Osteoblast (primary cell): ENCODE measurements at regions not wholly inside any gene's neighbourhood (a gene's known extent, or its start where the extent isn't known, plus 50 kb on each side); places are given as distances from the start of the nearest gene placed in this dataset.

Source experiments
- DNase-seq: peaks from one replicate; pipeline ENCODE4 v3.0.0; 2011; ENCODE audit warnings: low spot score, mixed read lengths; ENCODE audit not compliant: insufficient read length; ENCODE audit errors: missing footprints
- H2AFZ ChIP-seq: 2 replicates; pipeline ENCODE4 v1.6.0; 2011; ENCODE audit warnings: mild to moderate bottlenecking, low read length
- H3K27ac ChIP-seq: 2 replicates; pipeline ENCODE4 v1.5.1; 2011; ENCODE audit warnings: mild to moderate bottlenecking, low read depth, low read length, moderate library complexity
- H3K27me3 ChIP-seq: 2 replicates; pipeline ENCODE4 v1.6.0; 2012; ENCODE audit warnings: mild to moderate bottlenecking, control low read depth, inconsistent platforms, low read length, moderate library complexity; ENCODE audit not compliant: insufficient read depth
- H3K36me3 ChIP-seq: 2 replicates; pipeline ENCODE4 v1.5.1; 2011; ENCODE audit warnings: mild to moderate bottlenecking, low read length, control low read depth, moderate library complexity; ENCODE audit not compliant: insufficient read depth
- H3K4me1 ChIP-seq: 2 replicates; pipeline ENCODE4 v1.5.1; 2011; ENCODE audit warnings: mild to moderate bottlenecking, low read length, control low read depth, moderate library complexity; ENCODE audit not compliant: insufficient read depth
- H3K4me2 ChIP-seq: 2 replicates; pipeline ENCODE4 v1.6.0; 2011; ENCODE audit warnings: mild to moderate bottlenecking, low read length; ENCODE audit not compliant: insufficient read depth
- H3K4me3 ChIP-seq: fragments of 200-600 bp; sonication (generic); 3 replicates; pipeline ENCODE4 v1.5.1; 2012; ENCODE audit warnings: mild to moderate bottlenecking, low read length, inconsistent platforms; ENCODE audit not compliant: insufficient read depth
- H3K79me2 ChIP-seq: 2 replicates; pipeline ENCODE4 v1.6.0; 2012; ENCODE audit warnings: mild to moderate bottlenecking, low read length, control low read depth, inconsistent platforms; ENCODE audit not compliant: insufficient read depth
- H3K9me3 ChIP-seq: 2 replicates; pipeline ENCODE4 v1.5.1; 2011; ENCODE audit warnings: low read depth, low read length, control low read depth
- H4K20me1 ChIP-seq: 2 replicates; pipeline ENCODE4 v1.6.0; 2012; ENCODE audit warnings: mild to moderate bottlenecking, low read length, control low read depth; ENCODE audit not compliant: insufficient read depth
- CTCF ChIP-seq: IDR thresholded peaks from 2 replicates; pipeline ENCODE4 v1.5.1; 2011; ENCODE audit warnings: mild to moderate bottlenecking, low read depth, low read length, moderate library complexity; ENCODE audit errors: extremely low read depth

DNA sequence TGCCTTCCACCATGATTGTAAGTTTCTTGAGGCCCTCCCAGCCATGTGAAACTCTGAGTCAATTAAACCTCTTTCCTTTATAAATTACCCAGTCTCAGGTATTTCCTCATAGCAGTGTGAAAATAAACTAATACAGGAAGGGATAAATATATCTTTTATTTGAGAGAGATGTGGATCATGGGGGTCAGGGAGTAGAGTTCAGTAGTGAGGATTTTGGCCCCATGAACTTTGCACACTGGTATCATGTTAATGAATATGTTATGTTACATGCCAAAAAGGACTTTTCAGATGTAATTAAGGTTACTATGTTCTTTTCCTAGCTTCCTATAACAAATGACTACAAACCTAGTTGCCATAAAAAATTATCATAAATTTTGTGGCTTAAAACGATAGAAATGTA is 1393.7 kb downstream of the DSC3 start:
- Histone ChIP-seq H3K27ac (no peak overlapping the region), H3K4me1 (no peaks in the 10 kb centered on the region), H3K27me3 (no peaks in the 10 kb centered on the region), H3K4me2 (no peak overlapping the region), H2AFZ (no peak overlapping the region), H3K79me2 (no peaks in the 10 kb centered on the region), H3K9me3 (no peaks in the 10 kb centered on the region), H4K20me1 (no peaks in the 10 kb centered on the region), H3K36me3 (no peaks in the 10 kb centered on the region), H3K4me3 (no peak overlapping the region)
- no peak for DNase-seq
- no peak for TF ChIP-seq CTCF

GRCh38 chr18:29647700-29648099 is 1394.8 kb downstream of the DSC3 start:
- Histone ChIP-seq H2AFZ (no peak overlapping the region), H3K4me2 (no peak overlapping the region), H3K36me3 (no peaks in the 10 kb centered on the region), H3K27ac (no peak overlapping the region), H4K20me1 (no peaks in the 10 kb centered on the region), H3K4me3 (no peak overlapping the region), H3K27me3 (no peaks in the 10 kb centered on the region), H3K9me3 (no peaks in the 10 kb centered on the region), H3K4me1 (no peaks in the 10 kb centered on the region), H3K79me2 (no peaks in the 10 kb centered on the region)
- DNase-seq, result no peak
- no peak for TF ChIP-seq CTCF

DNA sequence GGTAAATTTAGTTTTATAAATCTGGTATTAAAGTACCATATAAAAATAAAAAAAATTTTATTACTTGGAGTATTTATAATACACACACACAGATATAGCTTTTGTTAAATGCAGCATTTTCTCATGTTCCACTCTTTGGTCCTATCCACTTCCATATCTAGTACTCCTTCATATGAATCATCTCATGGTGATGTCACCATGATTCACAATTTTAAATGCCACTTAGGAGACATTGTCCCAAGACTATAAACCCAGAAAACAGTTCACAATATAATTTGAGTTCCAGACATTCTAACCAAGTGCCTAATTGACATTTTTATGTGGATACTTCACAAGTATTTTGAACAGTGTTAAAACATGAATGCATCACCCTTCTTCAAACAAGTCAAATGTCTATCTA is 1398.3 kb downstream of the DSC3 start:
- Histone ChIP-seq H3K36me3 (no peaks in the 10 kb centered on the region), H2AFZ (no peak overlapping the region), H4K20me1 (no peaks in the 10 kb centered on the region), H3K27ac (no peak overlapping the region), H3K79me2 (no peaks in the 10 kb centered on the region), H3K4me2 (no peak overlapping the region), H3K27me3 (no peaks in the 10 kb centered on the region), H3K4me1 (no peaks in the 10 kb centered on the region), H3K9me3 (no peaks in the 10 kb centered on the region), H3K4me3 (no peak overlapping the region)
- no peak for DNase-seq
- TF ChIP-seq CTCF, result no peak

- no peak for DNase-seq
- H3K4me2 ChIP-seq, result no peak overlapping the region
- no peaks in the 10 kb centered on the region for H3K79me2 ChIP-seq
Measured at GRCh38 chr18:29629493-29630036, 1413.0 kb downstream of the DSC3 start.

More at GRCh38 chr18:29629493-29630036, 1413.0 kb downstream of the DSC3 start:
- no peak for TF ChIP-seq CTCF
- H3K27ac ChIP-seq, result no peak overlapping the region
- H3K27me3 ChIP-seq, result no peaks in the 10 kb centered on the region
- H4K20me1 ChIP-seq, result no peaks in the 10 kb centered on the region
- H3K4me3 ChIP-seq, result no peak overlapping the region
- no peaks in the 10 kb centered on the region for H3K36me3 ChIP-seq
- no peaks in the 10 kb centered on the region for H3K9me3 ChIP-seq
- H2AFZ ChIP-seq, result no peak overlapping the region
- no peaks in the 10 kb centered on the region for H3K4me1 ChIP-seq
